ENCODE measurements at regions not wholly inside any gene's neighbourhood (a gene's known extent, or its start where the extent isn't known, plus 50 kb on each side); places are given as distances from the start of the nearest gene placed in this dataset.
"Not testable (repeated sequence)": the region's sequence is repeated elsewhere in the genome, so short reads cannot be mapped to it uniquely, and the experiment has no call there.

- no peaks in the 10 kb centered on the region for H3K4me1 Mint-ChIP-seq
- peaks cover 42% of the 10 kb centered on the region for H3K27me3 Mint-ChIP-seq
- no peaks in the 10 kb centered on the region for H3K9me3 Mint-ChIP-seq
- CTCF ChIA-PET, result no interaction called here
- no peak overlapping the region for H3K27ac Mint-ChIP-seq
- H3K4me3 Mint-ChIP-seq, result no peak overlapping the region
- DNase-seq, result no peak
- no peaks in the 10 kb centered on the region for H3K36me3 Mint-ChIP-seq
Measured at GRCh38 chr7:45253368-45253767, 95.8 kb downstream of the RAMP3 start.

GRCh38 chr7:45255187-45255586, 97.6 kb downstream of the RAMP3 start:
- no peaks in the 10 kb centered on the region for H3K36me3 Mint-ChIP-seq
- CTCF ChIA-PET, result interaction anchor here (1.2 kb wide), 2 partner anchors 15 to 103 kb away, joined by 3 read pairs; no protein-coding TSS in a partner anchor
- H3K27ac Mint-ChIP-seq, result no peak overlapping the region
- peaks cover 52% of the 10 kb centered on the region for H3K27me3 Mint-ChIP-seq
- no peak for DNase-seq
- H3K9me3 Mint-ChIP-seq, result no peaks in the 10 kb centered on the region
- H3K4me1 Mint-ChIP-seq, result peaks cover 5% of the 10 kb centered on the region
- H3K4me3 Mint-ChIP-seq, result no peak overlapping the region

GRCh38 chr7:45256309-45256708, 98.7 kb downstream of the RAMP3 start:
- H3K27ac Mint-ChIP-seq, result no peak overlapping the region
- DNase-seq, result no peak
- H3K9me3 Mint-ChIP-seq, result no peaks in the 10 kb centered on the region
- peaks cover 53% of the 10 kb centered on the region for H3K27me3 Mint-ChIP-seq
- H3K4me1 Mint-ChIP-seq, result peaks cover 5% of the 10 kb centered on the region
- CTCF ChIA-PET, result interaction anchor here (1.2 to 1.4 kb wide), 3 partner anchors 16 to 104 kb away, joined by 3 to 7 read pairs (median 3); no protein-coding TSS in a partner anchor
- no peaks in the 10 kb centered on the region for H3K36me3 Mint-ChIP-seq
- H3K4me3 Mint-ChIP-seq, result no peak overlapping the region

- Mint-ChIP-seq H3K9me3 (no peaks in the 10 kb centered on the region), H3K4me3 (no peak overlapping the region), H3K27me3 (peaks cover 56% of the 10 kb centered on the region), H3K4me1 (peaks cover 5% of the 10 kb centered on the region), H3K27ac (no peak overlapping the region), H3K36me3 (no peaks in the 10 kb centered on the region)
- no peak for DNase-seq
- CTCF ChIA-PET, result interaction anchor here (1.4 kb wide), 1 partner anchor 103 kb away, joined by 7 read pairs; no protein-coding TSS in a partner anchor
Measured at GRCh38 chr7:45256775-45257174, 99.2 kb downstream of the RAMP3 start.

- no peaks in the 10 kb centered on the region for H3K9me3 Mint-ChIP-seq
- DNase-seq, result no peak
- no peaks in the 10 kb centered on the region for H3K36me3 Mint-ChIP-seq
- H3K27me3 Mint-ChIP-seq, result peaks cover 56% of the 10 kb centered on the region
- H3K27ac Mint-ChIP-seq, result no peak overlapping the region
- peaks cover 5% of the 10 kb centered on the region for H3K4me1 Mint-ChIP-seq
- no peak overlapping the region for H3K4me3 Mint-ChIP-seq
- CTCF ChIA-PET, result interaction anchor here (1.4 kb wide), 1 partner anchor 104 kb away, joined by 7 read pairs; no protein-coding TSS in a partner anchor
Measured at GRCh38 chr7:45257284-45257683, 99.7 kb downstream of the RAMP3 start.

- CTCF ChIA-PET, result interaction anchor here (0.8 to 4.6 kb wide), 12 partner anchors 8 to 142 kb away, joined by 3 to 119 read pairs (median 4); partner anchors contain the start of gene RAMP3
- Mint-ChIP-seq H3K27ac (no peak overlapping the region), H3K9me3 (no peaks in the 10 kb centered on the region), H3K27me3 (peaks cover 54% of the 10 kb centered on the region), H3K36me3 (no peaks in the 10 kb centered on the region), H3K4me3 (no peak overlapping the region), H3K4me1 (peaks cover 5% of the 10 kb centered on the region)
- no peak for DNase-seq
Measured at GRCh38 chr7:45258533-45259226, 101.1 kb downstream of the RAMP3 start.

DNA sequence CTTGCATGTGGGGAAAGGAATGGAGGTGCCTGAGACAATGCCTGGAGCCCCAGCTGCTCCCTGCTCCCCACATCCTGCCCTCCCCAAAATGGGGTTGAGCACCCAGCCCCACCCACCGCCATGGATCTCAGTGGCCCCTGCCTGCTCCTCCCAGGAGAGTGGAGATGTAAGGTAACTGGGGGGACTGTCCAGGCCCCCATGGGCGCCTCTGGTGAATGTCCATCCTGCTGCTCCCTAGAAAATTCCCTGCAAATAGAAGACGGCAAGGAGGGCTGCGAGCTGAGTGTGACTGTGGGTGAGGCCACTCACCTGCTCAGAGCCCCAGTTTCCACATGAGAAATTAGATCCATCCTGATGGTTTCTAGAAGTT, 101.6 kb downstream of the RAMP3 start:
- Mint-ChIP-seq H3K36me3 (no peaks in the 10 kb centered on the region), H3K27me3 (peaks cover 50% of the 10 kb centered on the region), H3K4me1 (peaks cover 5% of the 10 kb centered on the region), H3K4me3 (no peak overlapping the region), H3K9me3 (no peaks in the 10 kb centered on the region), H3K27ac (no peak overlapping the region)
- CTCF ChIA-PET, result interaction anchor here (0.7 to 4.6 kb wide), 13 partner anchors 8 to 142 kb away, joined by 3 to 119 read pairs (median 4); partner anchors contain the start of gene RAMP3
- no peak for DNase-seq

GRCh38 chr7:45259966-45260646, 102.5 kb downstream of the RAMP3 start:
- DNase-seq, result peak; percentile 80
- Mint-ChIP-seq H3K4me1 (peaks cover 5% of the 10 kb centered on the region), H3K27ac (no peak overlapping the region), H3K9me3 (no peaks in the 10 kb centered on the region), H3K4me3 (no peak overlapping the region), H3K36me3 (no peaks in the 10 kb centered on the region), H3K27me3 (peaks cover 44% of the 10 kb centered on the region)
- CTCF ChIA-PET, result interaction anchor here (0.7 to 4.6 kb wide), 18 partner anchors 9 to 594 kb away, joined by 3 to 119 read pairs (median 4); partner anchors contain the start of gene RAMP3

DNA sequence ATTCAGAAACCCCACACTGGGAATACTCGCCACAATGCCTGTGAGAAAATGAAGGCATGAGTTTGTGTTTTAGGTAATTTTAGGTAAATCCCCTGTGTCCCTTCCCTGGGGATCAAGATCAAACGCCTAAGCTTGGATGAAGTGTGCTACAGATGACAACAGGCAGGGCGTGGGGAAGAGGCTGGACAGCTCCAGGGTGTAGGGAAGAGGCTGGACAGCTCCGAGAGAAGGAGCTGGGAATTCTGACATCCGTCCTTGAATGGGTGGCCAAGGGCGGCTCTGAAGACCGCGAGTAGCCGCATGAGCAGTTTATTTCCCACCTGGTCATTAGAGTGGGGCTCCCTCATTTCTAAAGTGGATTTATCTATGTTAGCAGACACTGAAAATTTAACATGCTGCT, 109.7 kb downstream of the RAMP3 start:
- Mint-ChIP-seq H3K27me3 (peaks cover 41% of the 10 kb centered on the region), H3K4me3 (no peak overlapping the region), H3K4me1 (no peaks in the 10 kb centered on the region), H3K27ac (no peak overlapping the region), H3K9me3 (no peaks in the 10 kb centered on the region), H3K36me3 (no peaks in the 10 kb centered on the region)
- DNase-seq, result no peak
- CTCF ChIA-PET, result no interaction called here

DNA sequence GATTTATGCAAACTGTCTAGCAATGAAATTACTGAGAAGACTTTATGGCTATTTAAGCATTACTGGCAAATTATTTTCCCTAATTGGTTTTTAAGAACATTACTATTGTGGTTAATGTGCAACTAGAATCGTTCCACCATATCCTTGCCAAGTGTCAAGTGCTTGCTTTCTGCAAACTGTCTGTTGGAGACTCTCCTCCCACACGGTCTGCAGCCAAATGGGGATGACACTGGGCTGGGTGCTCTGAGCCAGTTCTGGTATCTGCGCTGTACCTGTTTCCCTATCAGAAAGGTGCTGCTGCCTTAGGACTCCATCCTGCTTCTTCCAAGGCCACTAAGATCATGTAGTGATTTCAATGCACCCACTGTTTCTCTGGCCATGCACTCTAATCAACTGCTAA, 110.4 kb downstream of the RAMP3 start:
- DNase-seq, result no peak
- peaks cover 2% of the 10 kb centered on the region for H3K9me3 Mint-ChIP-seq
- no peaks in the 10 kb centered on the region for H3K36me3 Mint-ChIP-seq
- CTCF ChIA-PET, result interaction anchor here (0.6 kb wide), 1 partner anchor 33 kb away, joined by 3 read pairs; no protein-coding TSS in a partner anchor
- no peak overlapping the region for H3K27ac Mint-ChIP-seq
- no peak overlapping the region for H3K4me3 Mint-ChIP-seq
- H3K4me1 Mint-ChIP-seq, result no peaks in the 10 kb centered on the region
- H3K27me3 Mint-ChIP-seq, result peaks cover 40% of the 10 kb centered on the region

DNA sequence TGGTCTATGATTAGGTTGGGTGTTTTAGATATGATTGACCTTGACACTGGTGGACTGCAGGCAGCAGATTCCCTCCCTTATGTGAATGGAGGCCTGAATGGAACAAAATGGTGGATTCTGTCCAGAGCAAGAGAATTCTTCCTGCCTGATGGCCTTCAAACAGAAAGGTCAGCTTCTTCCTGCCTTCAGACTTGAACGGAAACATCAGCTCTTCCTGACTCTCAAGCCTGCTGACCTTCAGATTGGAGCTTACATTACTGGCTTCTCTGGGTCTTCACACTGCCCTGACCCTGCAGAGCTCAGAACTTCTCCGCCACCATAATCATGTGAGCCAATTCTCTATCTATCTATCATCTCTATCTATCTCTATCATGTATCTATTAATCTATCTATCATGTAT, 111.6 kb downstream of the RAMP3 start:
- Mint-ChIP-seq H3K27ac (no peak overlapping the region), H3K4me1 (no peaks in the 10 kb centered on the region), H3K36me3 (no peaks in the 10 kb centered on the region), H3K27me3 (peaks cover 37% of the 10 kb centered on the region), H3K4me3 (no peak overlapping the region), H3K9me3 (peaks cover 2% of the 10 kb centered on the region)
- DNase-seq, result no peak
- CTCF ChIA-PET, result interaction anchor here (0.9 kb wide), 1 partner anchor 10 kb away, joined by 3 read pairs; no protein-coding TSS in a partner anchor

DNA sequence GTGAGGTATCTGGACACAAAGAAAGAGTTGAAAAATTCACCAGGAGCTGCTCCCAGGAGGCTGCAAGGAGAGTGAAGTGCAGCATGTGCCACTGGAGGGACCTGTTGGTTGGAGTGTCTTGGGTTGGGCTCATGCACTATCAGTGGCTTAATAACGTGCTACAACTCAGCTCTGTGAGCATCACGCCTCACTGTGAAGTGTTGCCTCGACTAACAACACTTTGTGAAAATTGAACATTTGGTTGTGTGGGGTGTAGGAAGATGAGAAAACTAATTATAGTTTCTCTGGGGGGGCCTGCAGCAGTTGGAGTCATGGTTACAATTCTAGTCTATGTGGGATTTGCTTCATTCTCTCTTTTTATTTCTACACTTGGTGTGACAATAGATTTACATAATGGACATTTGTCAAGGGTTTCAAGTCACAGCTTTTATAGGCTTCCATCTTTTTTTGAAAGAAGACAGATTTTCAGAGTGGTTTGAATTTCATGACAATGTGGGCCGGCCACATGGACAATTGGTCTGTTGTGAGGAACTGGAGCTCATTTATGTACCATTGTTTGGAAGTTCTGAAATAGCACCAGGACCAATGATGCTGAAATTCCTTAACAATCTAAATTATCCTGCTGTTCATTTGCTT, 121.3 kb downstream of the RAMP3 start:
- H3K36me3 Mint-ChIP-seq, result no peaks in the 10 kb centered on the region
- H3K9me3 Mint-ChIP-seq, result no peaks in the 10 kb centered on the region
- H3K27ac Mint-ChIP-seq, result no peak overlapping the region
- DNase-seq, result no peak
- H3K4me1 Mint-ChIP-seq, result no peaks in the 10 kb centered on the region
- CTCF ChIA-PET, result no interaction called here
- H3K27me3 Mint-ChIP-seq, result peaks cover 27% of the 10 kb centered on the region
- no peak overlapping the region for H3K4me3 Mint-ChIP-seq

- H3K27me3 Mint-ChIP-seq, H3K4me3 Mint-ChIP-seq, H3K27ac Mint-ChIP-seq, H3K4me1 Mint-ChIP-seq, DNase-seq, CTCF ChIA-PET, H3K36me3 Mint-ChIP-seq: not testable (repeated sequence)
- peaks cover 11% of the 10 kb centered on the region for H3K9me3 Mint-ChIP-seq
Measured at GRCh38 chr7:45289611-45290010, 132.0 kb downstream of the RAMP3 start.

DNA sequence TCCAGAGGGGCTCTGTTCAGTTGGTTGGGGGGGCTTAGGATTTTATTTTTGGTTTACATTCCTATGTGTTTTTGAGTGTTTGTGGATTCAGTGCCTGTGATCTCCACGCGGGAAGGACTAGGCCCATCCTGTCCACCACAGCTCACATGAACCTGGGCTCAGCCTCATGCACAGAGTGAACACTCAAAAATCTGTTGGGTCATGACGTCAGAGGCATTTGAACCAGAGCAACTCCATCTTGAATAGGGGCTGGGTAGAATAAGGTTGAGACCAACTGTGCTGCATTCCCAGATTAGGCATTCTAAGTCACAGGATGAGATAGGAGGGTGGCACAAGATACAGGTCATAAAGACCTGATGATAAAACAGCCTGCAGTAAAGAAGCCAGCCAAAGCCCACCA, 133.3 kb downstream of the RAMP3 start:
- H3K9me3 Mint-ChIP-seq, result peaks cover 11% of the 10 kb centered on the region
- H3K36me3 Mint-ChIP-seq, result no peaks in the 10 kb centered on the region
- peaks cover 11% of the 10 kb centered on the region for H3K27me3 Mint-ChIP-seq
- DNase-seq, result no peak
- no peaks in the 10 kb centered on the region for H3K4me1 Mint-ChIP-seq
- H3K27ac Mint-ChIP-seq, result no peak overlapping the region
- H3K4me3 Mint-ChIP-seq, result no peak overlapping the region
- CTCF ChIA-PET, result no interaction called here
